Islet of Langerhans (tissue), 1 donor: ENCODE measurements at regions not wholly inside any gene's neighbourhood (a gene's known extent, or its start where the extent isn't known, plus 50 kb on each side); places are given as distances from the start of the nearest gene placed in this dataset.
"Not testable (repeated sequence)": the region's sequence is repeated elsewhere in the genome, so short reads cannot be mapped to it uniquely, and the experiment has no call there.

Experiments
- FAIRE-seq: peaks from one replicate; lab custom pipeline; 2011; peaks lifted over from hg19 to GRCh38; lab: Jason Lieb, UNC

- FAIRE-seq = not testable (repeated sequence)
Observed at GRCh38 chr14:27799066-27800028, 967.2 kb upstream of the FOXG1 start.

GRCh38 chr14:27817746-27818430, 948.7 kb upstream of the FOXG1 start:
- not testable (repeated sequence) for FAIRE-seq

GRCh38 chr14:27826149-27826548, 940.4 kb upstream of the FOXG1 start:
- FAIRE-seq = not testable (repeated sequence)

- FAIRE-seq = not testable (repeated sequence)
Observed at GRCh38 chr14:27831978-27832377, 934.6 kb upstream of the FOXG1 start.

- not testable (repeated sequence) for FAIRE-seq
Observed at GRCh38 chr14:27833001-27833400, 933.6 kb upstream of the FOXG1 start.

GRCh38 chr14:27836386-27836785, 930.2 kb upstream of the FOXG1 start:
- no peak for FAIRE-seq

GRCh38 chr14:27845241-27845850, 921.2 kb upstream of the FOXG1 start:
- FAIRE-seq = no peak

- no peak for FAIRE-seq
Observed at GRCh38 chr14:27845902-27846301, 920.7 kb upstream of the FOXG1 start.

GRCh38 chr14:27847480-27847879, 919.1 kb upstream of the FOXG1 start:
- not testable (repeated sequence) for FAIRE-seq

- not testable (repeated sequence) for FAIRE-seq
Observed at GRCh38 chr14:27849193-27849592, 917.4 kb upstream of the FOXG1 start.

GRCh38 chr14:27862684-27863083, 903.9 kb upstream of the FOXG1 start:
- FAIRE-seq = no peak

GRCh38 chr14:27863166-27863565, 903.4 kb upstream of the FOXG1 start:
- no peak for FAIRE-seq

- no peak for FAIRE-seq
Observed at GRCh38 chr14:27881063-27881462, 885.5 kb upstream of the FOXG1 start.

GRCh38 chr14:27881646-27882045, 884.9 kb upstream of the FOXG1 start:
- no peak for FAIRE-seq

- FAIRE-seq = no peak
Observed at GRCh38 chr14:27886256-27886655, 880.3 kb upstream of the FOXG1 start.

GRCh38 chr14:27890259-27890658, 876.3 kb upstream of the FOXG1 start:
- FAIRE-seq = no peak

- FAIRE-seq = not testable (repeated sequence)
Observed at GRCh38 chr14:27908484-27908883, 858.1 kb upstream of the FOXG1 start.

GRCh38 chr14:27916326-27916725, 850.3 kb upstream of the FOXG1 start:
- FAIRE-seq = no peak

GRCh38 chr14:27917896-27918295, 848.7 kb upstream of the FOXG1 start:
- no peak for FAIRE-seq

GRCh38 chr14:27927519-27927918, 839.1 kb upstream of the FOXG1 start:
- no peak for FAIRE-seq

GRCh38 chr14:27929797-27930347, 836.7 kb upstream of the FOXG1 start:
- no peak for FAIRE-seq

GRCh38 chr14:27938392-27938791, 828.2 kb upstream of the FOXG1 start:
- no peak for FAIRE-seq

GRCh38 chr14:27945512-27945911, 821.1 kb upstream of the FOXG1 start:
- no peak for FAIRE-seq
